M059J (cell line): ENCODE measurements at regions not wholly inside any gene's neighbourhood (a gene's known extent, or its start where the extent isn't known, plus 50 kb on each side); places are given as distances from the start of the nearest gene placed in this dataset.

Experiments used
- DNase-seq: peaks from one replicate; pipeline ENCODE4 v3.0.0-alpha.2; 2012; ENCODE audit warnings: low read depth

DNA sequence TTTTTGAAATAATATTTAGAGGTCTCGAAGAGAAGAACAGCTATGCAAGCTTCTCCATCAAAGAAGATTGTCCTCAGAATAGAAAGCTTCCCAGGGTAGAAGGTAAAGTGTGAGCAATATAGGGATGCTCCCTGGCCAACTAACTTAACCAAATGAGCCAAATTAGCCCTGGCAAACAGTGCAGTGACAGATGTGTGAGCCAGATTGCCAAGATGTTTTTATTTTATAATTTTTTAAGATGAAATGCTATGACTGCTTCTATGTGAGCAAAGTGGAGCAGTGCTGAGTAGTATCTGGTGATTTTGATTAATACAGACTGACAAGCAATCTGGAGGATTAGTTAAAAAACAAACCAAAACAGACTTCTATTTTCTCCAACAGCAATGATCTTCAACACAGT is 202.1 kb downstream of the NOVA1 start:
- no peak for DNase-seq

DNA sequence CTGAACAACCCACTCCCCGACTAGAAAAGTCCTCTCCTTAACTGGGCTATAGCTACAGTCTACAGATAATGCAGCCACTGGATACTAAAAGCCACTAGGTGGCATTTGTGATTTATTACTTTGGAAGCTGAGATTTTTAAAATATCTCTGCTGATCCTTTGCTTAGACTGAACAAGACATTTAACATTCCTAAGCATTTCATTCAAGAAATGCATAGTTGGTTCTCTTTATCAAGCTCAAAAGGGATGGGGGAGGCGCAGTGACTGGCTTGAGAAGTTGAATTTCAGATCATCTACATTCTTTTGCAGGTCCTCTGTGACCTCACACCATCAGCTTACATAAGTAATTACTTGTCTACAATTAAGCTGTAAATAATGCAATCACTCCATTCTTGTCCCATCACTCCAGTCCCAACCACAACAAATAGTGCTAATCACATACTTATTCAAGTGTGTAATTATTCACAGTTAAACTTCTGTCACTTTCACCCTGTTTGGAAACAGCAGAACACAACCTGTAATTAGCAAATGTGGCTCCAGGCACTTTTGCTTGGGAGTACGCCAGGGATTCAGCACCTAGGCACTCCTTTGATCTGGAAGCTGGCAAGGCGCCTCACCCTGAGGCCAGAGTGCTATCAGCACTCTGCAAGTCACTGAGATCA is 203.6 kb downstream of the NOVA1 start:
- no peak for DNase-seq

DNA sequence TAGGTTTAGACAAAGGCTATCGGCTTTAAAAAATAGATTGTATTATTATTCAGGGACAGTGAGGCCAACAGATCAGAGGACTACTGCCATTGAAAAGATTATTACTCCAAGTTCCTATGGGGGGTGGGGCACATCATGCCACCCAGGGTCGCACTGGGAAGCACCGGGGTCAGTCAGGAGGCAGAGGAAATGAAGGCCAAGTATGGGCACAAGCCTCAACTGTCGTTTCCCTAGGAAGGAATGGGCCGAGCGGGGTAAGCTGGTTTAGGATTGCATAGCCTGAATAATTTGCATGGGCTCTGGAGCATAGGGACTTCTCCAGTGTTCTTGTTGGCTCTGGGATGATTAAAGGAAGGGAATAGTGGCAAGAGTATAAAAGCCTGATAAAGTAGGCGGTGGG is 205.3 kb downstream of the NOVA1 start:
- DNase-seq = no peak

DNA sequence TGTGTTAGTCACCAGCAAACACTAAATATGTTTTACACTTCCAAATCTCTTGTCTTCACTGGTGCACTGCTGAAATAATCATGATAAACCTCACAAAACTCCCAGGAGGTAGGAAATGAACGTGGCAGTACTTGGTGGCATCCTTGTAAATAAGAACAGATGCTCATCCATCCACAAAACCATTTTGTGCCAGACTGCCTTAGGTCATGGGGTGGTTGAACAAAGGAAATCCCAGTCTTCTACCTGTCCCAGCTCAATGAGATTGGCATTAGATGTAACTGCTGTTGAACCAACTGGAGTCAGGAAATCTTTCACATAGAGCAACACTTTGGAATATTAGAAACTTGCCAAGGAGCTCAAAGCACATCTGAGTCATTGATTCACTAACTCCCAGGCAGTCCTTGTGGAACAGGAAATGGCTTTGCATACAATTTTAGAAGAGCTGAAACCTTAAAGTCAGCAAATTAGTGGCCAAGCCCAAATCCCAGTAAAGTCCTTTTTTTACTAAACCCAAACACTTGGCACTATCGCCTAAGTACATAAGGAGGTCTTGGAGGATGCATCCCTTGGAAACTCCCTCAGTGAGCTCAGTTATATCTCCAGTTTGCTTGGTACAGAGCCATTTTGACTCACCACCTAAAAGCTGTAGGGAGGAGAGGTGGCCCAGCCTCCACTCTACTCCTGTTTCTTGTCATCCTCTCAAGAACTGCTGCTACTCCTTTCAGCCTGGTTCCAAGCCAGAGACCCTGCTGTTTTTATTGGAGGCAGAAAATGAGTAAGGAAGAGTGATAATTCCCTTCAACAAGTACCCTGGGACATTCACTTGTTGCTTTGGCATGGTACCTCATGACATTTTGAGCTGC is 208.0 kb downstream of the NOVA1 start:
- no peak for DNase-seq

GRCh38 chr14:26385310-26385709 is 212.5 kb downstream of the NOVA1 start:
- DNase-seq = no peak

GRCh38 chr14:26382901-26383685 is 214.7 kb downstream of the NOVA1 start:
- no peak for DNase-seq

DNA sequence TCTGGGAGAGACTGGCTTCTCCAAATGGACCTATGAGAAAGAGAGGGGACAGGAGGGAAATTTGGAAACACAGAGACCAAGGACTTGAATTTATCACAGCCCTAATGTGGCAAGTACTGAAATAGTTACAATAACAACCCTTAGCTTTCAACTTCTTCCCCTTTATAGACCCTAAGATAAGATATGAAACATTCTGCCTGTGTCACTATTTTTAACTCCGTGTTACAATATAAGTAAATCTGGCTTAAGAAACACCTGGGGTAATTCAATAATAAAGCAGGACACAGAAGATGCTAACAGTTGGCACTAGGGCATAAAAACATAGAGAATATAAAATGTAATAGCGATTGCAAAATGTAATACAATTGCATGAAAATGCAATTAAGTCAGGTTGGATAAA is 216.4 kb downstream of the NOVA1 start:
- no peak for DNase-seq

GRCh38 chr14:26380637-26381036 is 217.2 kb downstream of the NOVA1 start:
- DNase-seq = no peak

GRCh38 chr14:26379951-26380350 is 217.9 kb downstream of the NOVA1 start:
- no peak for DNase-seq

DNA sequence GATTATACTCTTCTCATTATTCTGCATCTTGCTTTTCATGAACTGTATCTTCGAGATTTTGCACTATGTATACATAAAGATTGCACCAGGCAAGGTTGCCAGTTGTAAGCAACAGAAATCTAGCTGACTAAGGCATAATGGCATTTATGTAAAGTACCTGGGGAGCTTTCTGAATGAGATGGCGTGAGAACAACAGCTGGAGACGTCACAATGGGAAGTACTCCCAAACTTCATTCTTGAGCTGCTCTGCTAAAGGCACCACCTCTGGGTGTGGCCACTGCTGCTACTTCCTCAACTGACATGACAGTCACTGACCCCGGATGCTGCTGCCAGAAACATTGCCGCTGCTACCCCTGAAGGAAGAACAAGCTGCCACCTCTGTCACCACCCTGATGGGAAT is 220.7 kb downstream of the NOVA1 start:
- DNase-seq = no peak

DNA sequence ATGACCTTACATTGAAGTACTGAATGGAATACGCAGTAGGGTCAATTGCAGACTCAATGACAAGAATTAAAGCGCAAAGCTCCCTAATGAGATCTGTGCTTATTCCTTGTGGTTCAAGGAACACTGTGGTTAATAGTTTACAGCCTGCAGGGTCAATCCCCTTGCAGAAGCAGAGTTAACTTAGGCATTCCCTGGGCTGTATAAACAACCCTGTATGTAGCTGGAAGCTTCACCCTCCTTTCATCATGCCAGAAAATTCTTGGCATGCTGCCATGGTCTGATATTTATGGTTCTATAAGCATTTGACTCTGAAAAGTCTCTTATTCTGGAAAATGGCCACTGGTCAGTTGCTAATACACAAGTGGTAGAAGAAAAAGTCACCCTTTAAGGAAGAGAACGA is 227.7 kb downstream of the NOVA1 start:
- DNase-seq = no peak

GRCh38 chr14:26363689-26364088 is 234.1 kb downstream of the NOVA1 start:
- DNase-seq = no peak

- no peak for DNase-seq
These were observed 253.2 kb downstream of the NOVA1 start for GRCh38 chr14:26344596-26344995.

GRCh38 chr14:26339381-26339780 is 258.5 kb downstream of the NOVA1 start:
- DNase-seq = no peak

- DNase-seq = no peak
These were observed 259.6 kb downstream of the NOVA1 start for GRCh38 chr14:26338231-26338630.

GRCh38 chr14:26334288-26334687 is 263.5 kb downstream of the NOVA1 start:
- no peak for DNase-seq

- DNase-seq = no peak
These were observed 264.9 kb downstream of the NOVA1 start for GRCh38 chr14:26332966-26333365.

GRCh38 chr14:26330982-26331381 is 266.9 kb downstream of the NOVA1 start:
- no peak for DNase-seq

DNA sequence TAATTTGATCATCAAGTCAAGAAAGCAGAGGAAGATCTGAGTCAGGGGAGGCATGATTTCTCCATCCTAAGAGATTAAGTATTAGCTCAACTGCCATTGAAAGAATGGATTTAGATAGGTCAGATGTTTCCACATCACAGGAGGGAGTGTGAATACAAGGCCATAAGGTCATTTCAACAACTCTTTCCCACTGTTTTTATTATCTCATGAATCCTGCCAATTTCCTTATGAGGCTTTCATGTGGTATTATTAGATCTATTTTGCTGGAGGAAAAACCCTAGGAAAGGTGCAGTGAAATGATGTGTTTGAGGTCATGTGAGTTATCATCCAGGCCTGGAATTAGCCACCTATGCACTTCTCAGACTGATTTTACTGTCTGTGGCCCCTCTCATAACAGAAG is 269.0 kb downstream of the NOVA1 start:
- no peak for DNase-seq

GRCh38 chr14:26323869-26324268 is 274.0 kb downstream of the NOVA1 start:
- DNase-seq = no peak

- DNase-seq = no peak
These were observed 276.9 kb downstream of the NOVA1 start for GRCh38 chr14:26320886-26321285.

- no peak for DNase-seq
These were observed 278.5 kb downstream of the NOVA1 start for GRCh38 chr14:26319139-26319864.
